ENCODE measurements at regions not wholly inside any gene's neighbourhood (a gene's known extent, or its start where the extent isn't known, plus 50 kb on each side); places are given as distances from the start of the nearest gene placed in this dataset.

- no peak overlapping the region for H3K9ac ChIP-seq (ENCODE audit: low read length)
- no peaks in the 10 kb centered on the region for H3K27me3 ChIP-seq (ENCODE audit: low read length)
- H3K4me1 ChIP-seq (ENCODE audit: low read length): no peaks in the 10 kb centered on the region
- H3K4me3 ChIP-seq (ENCODE audit: low read length): no peak overlapping the region
- no peaks in the 10 kb centered on the region for H3K79me2 ChIP-seq (ENCODE audit: low read length)
- no peak overlapping the region for H3K4me2 ChIP-seq (ENCODE audit: low read depth, low read length, poor library complexity, severe bottlenecking)
- no peaks in the 10 kb centered on the region for H3K9me3 ChIP-seq (ENCODE audit: low read length)
- peak; percentile 81 for DNase-seq
- H2AFZ ChIP-seq (ENCODE audit: low read length): no peak overlapping the region
- no peaks in the 10 kb centered on the region for H3K36me3 ChIP-seq (ENCODE audit: insufficient read depth, low read length)
- no peaks in the 10 kb centered on the region for H4K20me1 ChIP-seq (ENCODE audit: insufficient read depth, low read depth, low read length)
- no peak overlapping the region for H3K27ac ChIP-seq (ENCODE audit: low read length)
- no peaks in the 10 kb centered on the region for H3K9me2 ChIP-seq (replicated peaks; ENCODE audit: insufficient read depth, low read length)
These were observed 137.9 kb upstream of the MKI67 start for GRCh38 chr10:128263891-128264688.

- H3K4me3 ChIP-seq (ENCODE audit: low read length): no peak overlapping the region
- H3K4me1 ChIP-seq (ENCODE audit: low read length): no peaks in the 10 kb centered on the region
- H3K4me2 ChIP-seq (ENCODE audit: low read depth, low read length, poor library complexity, severe bottlenecking): no peak overlapping the region
- no peak overlapping the region for H3K27ac ChIP-seq (ENCODE audit: low read length)
- no peaks in the 10 kb centered on the region for H3K36me3 ChIP-seq (ENCODE audit: insufficient read depth, low read length)
- DNase-seq: no peak
- no peak overlapping the region for H2AFZ ChIP-seq (ENCODE audit: low read length)
- no peaks in the 10 kb centered on the region for H4K20me1 ChIP-seq (ENCODE audit: insufficient read depth, low read depth, low read length)
- H3K27me3 ChIP-seq (ENCODE audit: low read length): no peaks in the 10 kb centered on the region
- no peaks in the 10 kb centered on the region for H3K9me2 ChIP-seq (replicated peaks; ENCODE audit: insufficient read depth, low read length)
- H3K79me2 ChIP-seq (ENCODE audit: low read length): no peaks in the 10 kb centered on the region
- H3K9ac ChIP-seq (ENCODE audit: low read length): no peak overlapping the region
- H3K9me3 ChIP-seq (ENCODE audit: low read length): no peaks in the 10 kb centered on the region
These were observed 139.4 kb upstream of the MKI67 start for GRCh38 chr10:128265596-128265995.

- no peak overlapping the region for H2AFZ ChIP-seq (ENCODE audit: low read length)
- no peak overlapping the region for H3K27ac ChIP-seq (ENCODE audit: low read length)
- no peaks in the 10 kb centered on the region for H3K36me3 ChIP-seq (ENCODE audit: insufficient read depth, low read length)
- no peak overlapping the region for H3K9ac ChIP-seq (ENCODE audit: low read length)
- no peaks in the 10 kb centered on the region for H3K9me3 ChIP-seq (ENCODE audit: low read length)
- H3K4me3 ChIP-seq (ENCODE audit: low read length): no peak overlapping the region
- no peaks in the 10 kb centered on the region for H3K79me2 ChIP-seq (ENCODE audit: low read length)
- H3K9me2 ChIP-seq (replicated peaks; ENCODE audit: insufficient read depth, low read length): no peaks in the 10 kb centered on the region
- H3K4me1 ChIP-seq (ENCODE audit: low read length): no peaks in the 10 kb centered on the region
- no peak for DNase-seq
- no peaks in the 10 kb centered on the region for H3K27me3 ChIP-seq (ENCODE audit: low read length)
- H3K4me2 ChIP-seq (ENCODE audit: low read depth, low read length, poor library complexity, severe bottlenecking): no peak overlapping the region
- no peaks in the 10 kb centered on the region for H4K20me1 ChIP-seq (ENCODE audit: insufficient read depth, low read depth, low read length)
These were observed 141.4 kb upstream of the MKI67 start for GRCh38 chr10:128267581-128267980.

- Histone ChIP-seq H3K4me2 (ENCODE audit: low read depth, low read length, poor library complexity, severe bottlenecking) (no peak overlapping the region), H3K4me1 (ENCODE audit: low read length) (no peaks in the 10 kb centered on the region), H3K9me3 (ENCODE audit: low read length) (no peaks in the 10 kb centered on the region), H2AFZ (ENCODE audit: low read length) (no peak overlapping the region), H3K9me2 (replicated peaks; ENCODE audit: insufficient read depth, low read length) (no peaks in the 10 kb centered on the region), H3K79me2 (ENCODE audit: low read length) (no peaks in the 10 kb centered on the region), H3K36me3 (ENCODE audit: insufficient read depth, low read length) (no peaks in the 10 kb centered on the region), H4K20me1 (ENCODE audit: insufficient read depth, low read depth, low read length) (no peaks in the 10 kb centered on the region), H3K4me3 (ENCODE audit: low read length) (no peak overlapping the region), H3K27me3 (ENCODE audit: low read length) (no peaks in the 10 kb centered on the region), H3K27ac (ENCODE audit: low read length) (no peak overlapping the region), H3K9ac (ENCODE audit: low read length) (no peak overlapping the region)
- peak; percentile 80 for DNase-seq
These were observed 141.9 kb upstream of the MKI67 start for GRCh38 chr10:128268015-128268722.

GRCh38 chr10:128274938-128275337, 148.7 kb upstream of the MKI67 start:
- H3K4me3 ChIP-seq (ENCODE audit: low read length): no peak overlapping the region
- H3K27ac ChIP-seq (ENCODE audit: low read length): no peak overlapping the region
- H3K36me3 ChIP-seq (ENCODE audit: insufficient read depth, low read length): no peaks in the 10 kb centered on the region
- no peaks in the 10 kb centered on the region for H3K9me2 ChIP-seq (replicated peaks; ENCODE audit: insufficient read depth, low read length)
- no peaks in the 10 kb centered on the region for H4K20me1 ChIP-seq (ENCODE audit: insufficient read depth, low read depth, low read length)
- no peak overlapping the region for H3K4me2 ChIP-seq (ENCODE audit: low read depth, low read length, poor library complexity, severe bottlenecking)
- no peak for DNase-seq
- H3K27me3 ChIP-seq (ENCODE audit: low read length): no peaks in the 10 kb centered on the region
- no peaks in the 10 kb centered on the region for H3K79me2 ChIP-seq (ENCODE audit: low read length)
- no peak overlapping the region for H3K9ac ChIP-seq (ENCODE audit: low read length)
- no peaks in the 10 kb centered on the region for H3K4me1 ChIP-seq (ENCODE audit: low read length)
- no peak overlapping the region for H2AFZ ChIP-seq (ENCODE audit: low read length)
- no peaks in the 10 kb centered on the region for H3K9me3 ChIP-seq (ENCODE audit: low read length)

GRCh38 chr10:128275388-128276177, 149.4 kb upstream of the MKI67 start:
- no peaks in the 10 kb centered on the region for H3K27me3 ChIP-seq (ENCODE audit: low read length)
- H3K27ac ChIP-seq (ENCODE audit: low read length): no peak overlapping the region
- H3K9me3 ChIP-seq (ENCODE audit: low read length): no peaks in the 10 kb centered on the region
- no peak overlapping the region for H3K4me3 ChIP-seq (ENCODE audit: low read length)
- no peak overlapping the region for H2AFZ ChIP-seq (ENCODE audit: low read length)
- no peak overlapping the region for H3K4me2 ChIP-seq (ENCODE audit: low read depth, low read length, poor library complexity, severe bottlenecking)
- no peaks in the 10 kb centered on the region for H3K79me2 ChIP-seq (ENCODE audit: low read length)
- no peaks in the 10 kb centered on the region for H3K9me2 ChIP-seq (replicated peaks; ENCODE audit: insufficient read depth, low read length)
- H3K9ac ChIP-seq (ENCODE audit: low read length): no peak overlapping the region
- H3K36me3 ChIP-seq (ENCODE audit: insufficient read depth, low read length): no peaks in the 10 kb centered on the region
- no peak for DNase-seq
- no peaks in the 10 kb centered on the region for H4K20me1 ChIP-seq (ENCODE audit: insufficient read depth, low read depth, low read length)
- no peaks in the 10 kb centered on the region for H3K4me1 ChIP-seq (ENCODE audit: low read length)

- no peak for DNase-seq
These were observed 151.1 kb upstream of the MKI67 start for GRCh38 chr10:128277267-128277840.

GRCh38 chr10:128278362-128278761, 152.1 kb upstream of the MKI67 start:
- H3K9me3 ChIP-seq (ENCODE audit: low read length): no peaks in the 10 kb centered on the region
- H3K4me2 ChIP-seq (ENCODE audit: low read depth, low read length, poor library complexity, severe bottlenecking): no peak overlapping the region
- H2AFZ ChIP-seq (ENCODE audit: low read length): no peak overlapping the region
- no peaks in the 10 kb centered on the region for H4K20me1 ChIP-seq (ENCODE audit: insufficient read depth, low read depth, low read length)
- no peaks in the 10 kb centered on the region for H3K4me1 ChIP-seq (ENCODE audit: low read length)
- no peaks in the 10 kb centered on the region for H3K36me3 ChIP-seq (ENCODE audit: insufficient read depth, low read length)
- H3K27me3 ChIP-seq (ENCODE audit: low read length): no peaks in the 10 kb centered on the region
- H3K9ac ChIP-seq (ENCODE audit: low read length): no peak overlapping the region
- no peaks in the 10 kb centered on the region for H3K79me2 ChIP-seq (ENCODE audit: low read length)
- H3K27ac ChIP-seq (ENCODE audit: low read length): no peak overlapping the region
- no peak overlapping the region for H3K4me3 ChIP-seq (ENCODE audit: low read length)
- H3K9me2 ChIP-seq (replicated peaks; ENCODE audit: insufficient read depth, low read length): no peaks in the 10 kb centered on the region
- DNase-seq: no peak

More at GRCh38 chr10:128277267-128277840, 151.1 kb upstream of the MKI67 start:
- Histone ChIP-seq H3K9me2 (replicated peaks; ENCODE audit: insufficient read depth, low read length) (no peaks in the 10 kb centered on the region), H3K79me2 (ENCODE audit: low read length) (no peaks in the 10 kb centered on the region), H3K4me3 (ENCODE audit: low read length) (no peak overlapping the region), H3K9me3 (ENCODE audit: low read length) (no peaks in the 10 kb centered on the region), H3K9ac (ENCODE audit: low read length) (no peak overlapping the region), H3K36me3 (ENCODE audit: insufficient read depth, low read length) (no peaks in the 10 kb centered on the region), H2AFZ (ENCODE audit: low read length) (no peak overlapping the region), H3K4me2 (ENCODE audit: low read depth, low read length, poor library complexity, severe bottlenecking) (no peak overlapping the region), H3K4me1 (ENCODE audit: low read length) (no peaks in the 10 kb centered on the region), H3K27ac (ENCODE audit: low read length) (no peak overlapping the region), H4K20me1 (ENCODE audit: insufficient read depth, low read depth, low read length) (no peaks in the 10 kb centered on the region), H3K27me3 (ENCODE audit: low read length) (no peaks in the 10 kb centered on the region)
